Fibroblast of lung (primary cell): ENCODE measurements at regions not wholly inside any gene's neighbourhood (a gene's known extent, or its start where the extent isn't known, plus 50 kb on each side); places are given as distances from the start of the nearest gene placed in this dataset.

Experiments used
- DNase-seq, 2 donors: peaks; one replicate each; pipeline versions ENCODE4 v3.0.0 to v3.0.0-alpha.2; 2010; ENCODE audit warnings: low read depth in 2 of 2
- H2AFZ ChIP-seq: 2 replicates; pipeline ENCODE4 v1.5.1; 2012; ENCODE audit warnings: low read length, control low read depth, inconsistent platforms
- H3K27ac ChIP-seq: 2 replicates; pipeline ENCODE4 v1.5.1; 2011; ENCODE audit warnings: low read length, control low read depth; ENCODE audit not compliant: insufficient read depth
- H3K27me3 ChIP-seq: 2 replicates; pipeline ENCODE4 v1.5.1; 2011; ENCODE audit warnings: mild to moderate bottlenecking, low read length; ENCODE audit not compliant: control insufficient read depth, insufficient read depth
- H3K36me3 ChIP-seq: 2 replicates; pipeline ENCODE4 v1.5.1; 2011; ENCODE audit warnings: low read length; ENCODE audit not compliant: control insufficient read depth, insufficient read depth
- H3K4me1 ChIP-seq: 2 replicates; pipeline ENCODE4 v1.5.1; 2011; ENCODE audit warnings: low read length; ENCODE audit not compliant: control insufficient read depth, insufficient read depth; ENCODE audit errors: extremely low read depth
- H3K4me2 ChIP-seq: 2 replicates; pipeline ENCODE4 v1.5.1; 2011; ENCODE audit warnings: low read length, control low read depth; ENCODE audit not compliant: insufficient read depth; ENCODE audit errors: extremely low read depth
- H3K4me3 ChIP-seq, 4 experiments: fragments of 200-600 bp in 1 of 4; sonication (generic) in 1 of 4; replicated peaks in 1 of 4; 2 replicates each; pipeline ENCODE4 v1.5.1; 2011 to 2016; ENCODE audit warnings: low read length in 4 of 4, low read depth in 3 of 4, mild to moderate bottlenecking in 3 of 4, control low read depth in 2 of 4, inconsistent platforms in 1 of 4, mixed read lengths in 1 of 4; ENCODE audit not compliant: insufficient read depth in 1 of 4; ENCODE audit errors: control extremely low read depth in 1 of 4
- H3K79me2 ChIP-seq: 2 replicates; pipeline ENCODE4 v1.5.1; 2012; ENCODE audit warnings: mild to moderate bottlenecking, low read length, inconsistent platforms; ENCODE audit not compliant: control insufficient read depth, insufficient read depth
- H3K9ac ChIP-seq: 2 replicates; pipeline ENCODE4 v1.5.1; 2011; ENCODE audit warnings: mild to moderate bottlenecking, low read length, control low read depth; ENCODE audit not compliant: insufficient read depth
- H3K9me3 ChIP-seq: 2 replicates; pipeline ENCODE4 v1.5.1; 2012; ENCODE audit warnings: low read depth, low read length; ENCODE audit not compliant: control insufficient read depth, insufficient read depth
- H4K20me1 ChIP-seq: 2 replicates; pipeline ENCODE4 v1.5.1; 2011; ENCODE audit warnings: low read length; ENCODE audit not compliant: control insufficient read depth, insufficient read depth; ENCODE audit errors: extremely low read depth
- CTCF ChIP-seq, 2 donors: IDR thresholded peaks in 1 of 2; conservative IDR thresholded peaks in 1 of 2; 1 replicate in 1 of 2; 2 replicates in 1 of 2; pipeline ENCODE4 v1.5.1; 2011 to 2012; ENCODE audit warnings: low read length in 2 of 2, control low read depth in 1 of 2, inconsistent platforms in 1 of 2, low read depth in 1 of 2, mild to moderate bottlenecking in 1 of 2
- EZH2 ChIP-seq: IDR thresholded peaks from 2 replicates; pipeline ENCODE4 v1.5.1; 2012; ENCODE audit warnings: low read length, control low read depth, mild to moderate bottlenecking; ENCODE audit errors: missing control alignments

GRCh38 chr1:24263746-24264145 lies 55.4 kb upstream of the GRHL3 start:
- DNase-seq = no peak
- H4K20me1 ChIP-seq = no peaks in the 10 kb centered on the region
- no peaks in the 10 kb centered on the region for H3K36me3 ChIP-seq
- H3K4me1 ChIP-seq = peaks cover 5% of the 10 kb centered on the region
- H3K79me2 ChIP-seq = no peaks in the 10 kb centered on the region
- H3K4me3 ChIP-seq = no peak overlapping the region
- H3K27ac ChIP-seq = no peak overlapping the region
- no peaks in the 10 kb centered on the region for H3K9me3 ChIP-seq
- no peak overlapping the region for H3K4me2 ChIP-seq
- no peak overlapping the region for H2AFZ ChIP-seq
- peaks cover 9% of the 10 kb centered on the region for H3K27me3 ChIP-seq
- no peak overlapping the region for H3K9ac ChIP-seq
- TF ChIP-seq CTCF (conservative IDR thresholded peaks at IDR 0.05 in 1 of 2, IDR thresholded peaks at IDR 0.05 in 1 of 2; ENCODE audit: low read depth in 1 of 2, low read length in 2 of 2) = no peak
- no peak for TF ChIP-seq EZH2

GRCh38 chr1:24263211-24263610 lies 55.9 kb upstream of the GRHL3 start:
- Histone ChIP-seq H2AFZ (no peak overlapping the region), H3K9ac (no peak overlapping the region), H4K20me1 (no peaks in the 10 kb centered on the region), H3K9me3 (no peaks in the 10 kb centered on the region), H3K4me2 (no peak overlapping the region), H3K36me3 (no peaks in the 10 kb centered on the region), H3K27ac (no peak overlapping the region), H3K4me3 (no peak overlapping the region), H3K27me3 (peaks cover 9% of the 10 kb centered on the region), H3K4me1 (peaks cover 5% of the 10 kb centered on the region), H3K79me2 (no peaks in the 10 kb centered on the region)
- no peak for DNase-seq
- TF ChIP-seq CTCF (conservative IDR thresholded peaks at IDR 0.05 in 1 of 2, IDR thresholded peaks at IDR 0.05 in 1 of 2; ENCODE audit: low read depth in 1 of 2, low read length in 2 of 2) = no peak
- TF ChIP-seq EZH2 = no peak

- Histone ChIP-seq H3K4me1 (peaks cover 5% of the 10 kb centered on the region), H3K79me2 (no peaks in the 10 kb centered on the region), H2AFZ (no peak overlapping the region), H3K9me3 (no peaks in the 10 kb centered on the region), H3K4me3 (no peak overlapping the region), H3K27ac (no peak overlapping the region), H3K27me3 (peaks cover 17% of the 10 kb centered on the region), H3K36me3 (no peaks in the 10 kb centered on the region), H4K20me1 (no peaks in the 10 kb centered on the region), H3K9ac (no peak overlapping the region), H3K4me2 (no peak overlapping the region)
- no peak for TF ChIP-seq EZH2
- no peak for TF ChIP-seq CTCF (conservative IDR thresholded peaks at IDR 0.05 in 1 of 2, IDR thresholded peaks at IDR 0.05 in 1 of 2; ENCODE audit: low read depth in 1 of 2, low read length in 2 of 2)
- DNase-seq = no peak
Observed at GRCh38 chr1:24261977-24262376, 57.2 kb upstream of the GRHL3 start.
